B cell (primary cell): ENCODE measurements at regions not wholly inside any gene's neighbourhood (a gene's known extent, or its start where the extent isn't known, plus 50 kb on each side); places are given as distances from the start of the nearest gene placed in this dataset.

Experiments used
- ATAC-seq: fragments of 200-7000 bp; cut with Tn5 transposase; one replicate; pipeline ENCODE4 v1.10.0; 2021; ENCODE audit warnings: low read depth, mild to moderate bottlenecking, moderate number of reproducible peaks, moderate library complexity
- CTCF ChIA-PET: fragments of 350-600 bp; sonication (Branson Sonifier 250); formaldehyde crosslinking; loops from one replicate; lab custom pipeline; 2021; ENCODE audit warnings: antibody characterized with exemption, inconsistent platforms; lab: Charles Lee
- POLR2A ChIA-PET: fragments of 350-600 bp; sonication (Branson Sonifier 250); formaldehyde crosslinking; loops from one replicate; lab custom pipeline; 2021; ENCODE audit warnings: antibody characterized with exemption; lab: Charles Lee
- DNase-seq: peaks from one replicate; pipeline ENCODE4 v3.0.0; 2013
- H2AFZ ChIP-seq: 2 replicates; pipeline ENCODE4 v1.6.1; 2012; ENCODE audit warnings: mild to moderate bottlenecking, low read depth, low read length; ENCODE audit not compliant: insufficient read depth, poor library complexity, severe bottlenecking
- H3K27ac ChIP-seq, 2 donors: 1 replicate in 1 of 2; 2 replicates in 1 of 2; pipeline ENCODE4 v1.5.1; 2012 to 2013; ENCODE audit warnings: low read length in 2 of 2, mild to moderate bottlenecking in 2 of 2, moderate library complexity in 1 of 2
- H3K27me3 ChIP-seq, 4 experiments: fragments of 200-600 bp in 1 of 4; sonication (generic) in 1 of 4; replicated peaks in 1 of 4; 1 replicate in 2 of 4; 2 replicates in 2 of 4; pipeline versions ENCODE4 v1.6.1 to v1.7.0; 2013 to 2016; ENCODE audit warnings: low read length in 3 of 4, mild to moderate bottlenecking in 2 of 4, mixed read lengths in 1 of 4, moderate library complexity in 1 of 4; ENCODE audit not compliant: insufficient read depth in 4 of 4, control insufficient read depth in 3 of 4; ENCODE audit errors: control extremely low read depth in 1 of 4
- H3K36me3 ChIP-seq, 2 experiments: replicated peaks in 1 of 2; 1 replicate in 1 of 2; 2 replicates in 1 of 2; pipeline versions ENCODE4 v1.6.1 to v1.7.1; 2013; ENCODE audit warnings: low read length in 1 of 2; ENCODE audit not compliant: insufficient read depth in 2 of 2, control insufficient read depth in 1 of 2; ENCODE audit errors: control extremely low read depth in 1 of 2, extremely low read depth in 1 of 2
- H3K4me1 ChIP-seq, 2 donors: fragments of 200-600 bp in 1 of 2; sonication (generic) in 1 of 2; 1 replicate in 1 of 2; 2 replicates in 1 of 2; pipeline versions ENCODE4 v1.5.1 to v1.6.1; 2013 to 2017; ENCODE audit warnings: low read length in 2 of 2; ENCODE audit not compliant: control insufficient read depth in 2 of 2, insufficient read depth in 2 of 2
- H3K4me2 ChIP-seq: replicated peaks from 2 replicates; pipeline ENCODE3; 2012; ENCODE audit warnings: mild to moderate bottlenecking, low read depth, low read length; ENCODE audit not compliant: poor library complexity, severe bottlenecking
- H3K4me3 ChIP-seq, 5 experiments: fragments of 200-600 bp in 1 of 5; sonication (generic) in 1 of 5; 1 replicate in 3 of 5; 2 replicates in 2 of 5; pipeline versions ENCODE4 v1.5.1 to v1.7.0; 2011 to 2016; ENCODE audit warnings: low read length in 4 of 5, mild to moderate bottlenecking in 4 of 5, low read depth in 2 of 5, control low read depth in 1 of 5, moderate library complexity in 1 of 5; ENCODE audit not compliant: insufficient read depth in 1 of 5; ENCODE audit errors: control extremely low read depth in 1 of 5, extremely low read depth in 1 of 5
- H3K79me2 ChIP-seq: fragments of 200-600 bp; sonication (generic); one replicate; pipeline ENCODE4 v1.6.0; 2016; ENCODE audit warnings: low read length; ENCODE audit not compliant: control insufficient read depth, insufficient read depth
- H3K9ac ChIP-seq: fragments of 200-600 bp; sonication (generic); 2 replicates; pipeline ENCODE4 v1.6.1; 2017; ENCODE audit warnings: mild to moderate bottlenecking, low read length, moderate library complexity
- H3K9me3 ChIP-seq, 3 donors: one replicate each; pipeline versions ENCODE4 v1.6.1 to v1.7.1; 2013; ENCODE audit warnings: low read length in 2 of 3; ENCODE audit not compliant: control insufficient read depth in 2 of 3, insufficient read depth in 1 of 3; ENCODE audit errors: control extremely low read depth in 1 of 3
- H4K20me1 ChIP-seq: 2 replicates; pipeline ENCODE4 v1.6.0; 2012; ENCODE audit warnings: mild to moderate bottlenecking, low read length; ENCODE audit not compliant: insufficient read depth, control insufficient read depth, poor library complexity, severe bottlenecking
- H3K27ac Mint-ChIP-seq: one replicate; pipeline ENCODE4 v1.8.0; 2021; ENCODE audit warnings: mixed read lengths
- H3K27me3 Mint-ChIP-seq: one replicate; pipeline ENCODE4 v1.8.0; 2021; ENCODE audit warnings: mixed read lengths
- H3K4me1 Mint-ChIP-seq: one replicate; pipeline ENCODE4 v1.8.0; 2021; ENCODE audit warnings: mixed read lengths
- H3K4me3 Mint-ChIP-seq: one replicate; pipeline ENCODE4 v1.8.0; 2021; ENCODE audit warnings: mixed read lengths
- H3K9me3 Mint-ChIP-seq: one replicate; pipeline ENCODE4 v1.8.0; 2022; ENCODE audit warnings: mixed read lengths; ENCODE audit not compliant: insufficient read depth
- CTCF ChIP-seq: fragments of 200-600 bp; IDR thresholded peaks from one replicate; pipeline ENCODE4 v1.8.0; 2022; ENCODE audit warnings: antibody characterized with exemption, mild to moderate bottlenecking
- EZH2 ChIP-seq: IDR thresholded peaks from 2 replicates; pipeline ENCODE4 v1.6.1; 2012; ENCODE audit warnings: borderline replicate concordance, low read depth, mild to moderate bottlenecking, moderate library complexity, low read length; ENCODE audit not compliant: insufficient read depth, poor library complexity, severe bottlenecking
- WGBS: methylation state at CpG from one replicate; pipeline ENCODE4 v1.1.5; 2013; ENCODE audit warnings: missing lambda C conversion rate; ENCODE audit not compliant: insufficient coverage; 5-methylcytosine and 5-hydroxymethylcytosine counted together
- intact Hi-C: fragments of 100-400 bp; cut with micrococcal nuclease; formaldehyde crosslinking; loops from one replicate; pipeline ENCODE4 v1.10.0; 2022

GRCh38 chr7:142597547-142597946 lies 151.7 kb upstream of the PRSS1 start:
- Mint-ChIP-seq H3K4me3 (no peak overlapping the region), H3K9me3 (no peaks in the 10 kb centered on the region), H3K27me3 (peaks cover 54% of the 10 kb centered on the region), H3K4me1 (no peaks in the 10 kb centered on the region), H3K27ac (no peak overlapping the region)
- H3K27ac ChIP-seq = no peak overlapping the region
- whole genome bisulfite sequencing = 71% methylated on average over 2 of the region's 4 CpGs
- no peak overlapping the region for H3K4me2 ChIP-seq
- no peaks in the 10 kb centered on the region for H3K4me1 ChIP-seq
- H2AFZ ChIP-seq = no peak overlapping the region
- no peak overlapping the region for H3K4me3 ChIP-seq
- CTCF ChIA-PET = interaction anchor here (1.0 kb wide), 1 partner anchor 12 kb away, joined by 3 read pairs; no protein-coding TSS in a partner anchor
- H3K79me2 ChIP-seq = no peaks in the 10 kb centered on the region
- no peak overlapping the region for H3K9ac ChIP-seq
- no peaks in the 10 kb centered on the region for H3K36me3 ChIP-seq
- DNase-seq (no peak), ATAC-seq (no peak)
- POLR2A ChIA-PET = no interaction called here
- no peaks in the 10 kb centered on the region for H3K9me3 ChIP-seq
- intact Hi-C loops = no loop called here
- no peaks in the 10 kb centered on the region for H4K20me1 ChIP-seq
- H3K27me3 ChIP-seq = peaks cover 0 to 13% (median 7%) of the 10 kb centered on the region in 4 experiments
- no peak for TF ChIP-seq EZH2
- no peak for TF ChIP-seq CTCF

DNA sequence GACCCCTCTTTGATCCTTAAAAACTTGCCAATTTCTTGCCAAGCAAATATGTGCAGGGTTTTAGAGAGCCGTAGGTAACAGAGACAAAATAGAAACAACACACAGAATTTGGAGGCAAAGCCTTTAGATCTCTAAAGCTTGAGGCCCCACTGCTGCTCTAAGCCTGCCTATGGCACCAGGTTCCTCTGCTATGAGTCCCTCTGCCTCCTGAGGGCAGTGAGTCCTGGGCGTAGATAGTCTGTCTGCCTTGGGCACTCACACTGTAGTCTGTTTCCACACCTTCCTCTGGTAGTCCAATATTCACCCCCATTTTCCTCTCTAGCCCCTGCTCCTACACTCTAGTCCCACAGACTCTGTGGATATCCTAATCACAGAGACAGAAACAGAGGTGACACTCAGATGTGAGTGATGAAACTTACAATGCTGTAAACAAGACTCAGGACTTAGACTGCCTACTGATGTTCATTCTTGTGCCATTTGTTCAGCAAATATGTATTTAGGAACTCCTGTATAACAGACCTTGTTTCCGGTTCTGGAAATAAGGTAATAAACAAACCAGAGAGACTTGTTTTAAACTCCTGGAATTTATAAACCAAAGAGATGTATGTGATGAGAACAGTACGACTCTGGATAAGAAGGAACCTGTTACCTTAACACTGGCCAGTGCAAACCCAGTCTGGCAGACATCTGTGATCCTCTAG lies 153.3 kb upstream of the PRSS1 start:
- Histone ChIP-seq H3K36me3 (no peaks in the 10 kb centered on the region), H3K4me1 (no peaks in the 10 kb centered on the region), H3K9ac (no peak overlapping the region), H3K27me3 (peaks cover 0 to 13% (median 6%) of the 10 kb centered on the region in 4 experiments), H3K4me2 (no peak overlapping the region), H4K20me1 (no peaks in the 10 kb centered on the region), H3K79me2 (no peaks in the 10 kb centered on the region), H3K4me3 (no peak overlapping the region), H3K27ac (no peak overlapping the region), H3K9me3 (no peaks in the 10 kb centered on the region), H2AFZ (no peak overlapping the region)
- ATAC-seq = no peak
- ChIA-PET CTCF (interaction anchor here (1.9 kb wide), 1 partner anchor 8 kb away, joined by 11 read pairs; no protein-coding TSS in a partner anchor), POLR2A (no interaction called here)
- H3K4me1 Mint-ChIP-seq = no peaks in the 10 kb centered on the region
- peaks cover 50% of the 10 kb centered on the region for H3K27me3 Mint-ChIP-seq
- no peaks in the 10 kb centered on the region for H3K9me3 Mint-ChIP-seq
- no peak for DNase-seq
- no peak overlapping the region for H3K4me3 Mint-ChIP-seq
- no peak overlapping the region for H3K27ac Mint-ChIP-seq
- intact Hi-C loops = no loop called here
- 87% methylated on average over 2 of the region's 4 CpGs for WGBS
- TF ChIP-seq CTCF (no peak), EZH2 (no peak)
